Breast epithelium (tissue), 3 donors: ENCODE measurements at regions not wholly inside any gene's neighbourhood (a gene's known extent, or its start where the extent isn't known, plus 50 kb on each side); places are given as distances from the start of the nearest gene placed in this dataset.

ENCODE experiments used
- CTCF ChIP-seq, 3 donors: fragments of 450-650 bp; IDR thresholded peaks; one replicate each; pipeline ENCODE4 v1.5.1; 2016 to 2017; ENCODE audit warnings: antibody characterized with exemption in 3 of 3, mild to moderate bottlenecking in 3 of 3, moderate library complexity in 3 of 3
- POLR2AphosphoS5 ChIP-seq, 3 donors: sonication (generic); formaldehyde crosslinking; IDR thresholded peaks; one replicate each; pipeline ENCODE4 v1.6.1; 2017; ENCODE audit warnings: antibody characterized with exemption in 3 of 3

GRCh38 chr4:42225286-42225685 lies 72.8 kb upstream of the BEND4 start:
- TF ChIP-seq CTCF (IDR thresholded peaks at IDR 0.05) (no peak), POLR2AphosphoS5 (IDR thresholded peaks at IDR 0.05) (no peak)
